NAMALWA (cell line): ENCODE measurements at regions not wholly inside any gene's neighbourhood (a gene's known extent, or its start where the extent isn't known, plus 50 kb on each side); places are given as distances from the start of the nearest gene placed in this dataset.

ENCODE experiments used
- DNase-seq: peaks from one replicate; pipeline ENCODE4 v3.0.0-alpha.2; 2015; ENCODE audit warnings: low spot score

DNA sequence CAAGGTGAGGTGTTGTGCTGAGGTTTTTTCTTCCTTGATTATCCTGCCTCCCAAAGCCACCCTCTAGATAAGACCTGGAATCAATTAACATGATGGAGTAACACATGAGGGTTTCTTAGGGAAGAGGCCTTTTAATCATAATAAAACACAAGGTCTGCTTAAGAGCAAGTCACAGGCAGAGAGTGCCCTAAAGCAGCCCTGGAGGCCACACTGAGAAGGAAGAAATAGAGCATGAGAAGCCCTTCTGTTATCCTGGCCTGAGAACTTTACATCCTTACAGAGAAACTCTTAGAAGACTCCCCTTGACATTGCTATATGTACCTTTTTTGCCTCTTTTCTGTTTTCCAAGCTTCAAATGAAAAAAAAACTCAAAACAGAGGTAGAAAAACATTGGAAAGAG, 132.3 kb downstream of the CEP57L1 start:
- no peak for DNase-seq

DNA sequence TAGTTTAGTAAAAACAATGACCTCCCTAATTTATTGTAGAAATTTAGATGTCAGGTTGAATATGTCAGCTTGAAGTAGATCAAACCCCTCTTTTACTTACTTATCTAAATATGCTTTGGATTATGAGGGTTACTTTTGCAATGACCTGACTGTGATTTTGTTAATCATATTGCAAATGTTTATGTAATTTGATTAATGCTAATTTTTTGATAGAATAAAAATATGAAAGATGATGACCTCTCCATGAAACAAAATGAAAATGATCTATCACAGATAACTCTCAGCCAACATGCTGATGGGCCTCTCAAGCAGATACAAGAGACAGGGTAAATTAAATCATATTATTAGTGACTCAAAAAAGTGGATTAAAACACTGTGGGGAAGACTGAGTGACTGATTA, 131.0 kb downstream of the CEP57L1 start:
- no peak for DNase-seq

- no peak for DNase-seq
Measured at GRCh38 chr6:109225946-109226345, 130.6 kb downstream of the CEP57L1 start.

GRCh38 chr6:109224994-109225393, 129.7 kb downstream of the CEP57L1 start:
- DNase-seq = no peak

DNA sequence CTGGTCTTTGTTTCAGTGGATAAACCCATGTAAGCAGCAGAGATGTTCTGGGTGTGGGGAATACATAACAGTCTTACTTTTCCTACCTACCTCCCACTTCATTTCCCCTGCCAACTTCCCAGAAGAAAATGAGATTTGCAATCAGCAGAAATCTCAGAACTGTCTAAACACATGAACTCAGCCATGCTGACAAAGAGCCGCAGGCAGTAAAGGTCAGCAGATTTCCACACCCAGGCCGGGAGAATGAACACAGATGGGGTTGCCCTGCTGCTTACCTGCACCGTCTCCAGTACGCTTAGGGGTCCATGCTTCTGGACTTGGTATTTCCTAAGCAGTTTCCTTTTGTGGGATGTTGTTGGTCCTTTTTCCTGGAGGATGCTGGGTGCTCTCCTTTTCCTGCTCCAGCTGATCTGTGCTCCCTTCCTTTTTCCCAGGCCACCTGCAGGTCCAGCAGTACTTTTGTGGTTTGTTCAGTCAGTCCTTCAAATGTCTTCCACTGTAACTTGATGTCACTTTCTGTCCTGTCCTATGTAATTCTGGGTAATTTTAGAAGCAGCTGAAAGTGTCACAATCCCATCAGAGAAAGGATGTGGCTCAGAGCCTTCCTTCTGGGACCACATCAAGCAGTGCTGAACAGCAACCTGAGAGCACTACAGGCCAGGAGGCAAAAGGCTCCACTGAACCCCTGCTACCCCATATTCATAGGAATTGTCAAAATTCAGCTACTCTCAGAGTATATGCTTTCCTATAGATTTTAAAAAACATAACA, 129.0 kb downstream of the CEP57L1 start:
- DNase-seq = no peak

- DNase-seq = no peak
Measured at GRCh38 chr6:109222848-109223247, 127.5 kb downstream of the CEP57L1 start.

DNA sequence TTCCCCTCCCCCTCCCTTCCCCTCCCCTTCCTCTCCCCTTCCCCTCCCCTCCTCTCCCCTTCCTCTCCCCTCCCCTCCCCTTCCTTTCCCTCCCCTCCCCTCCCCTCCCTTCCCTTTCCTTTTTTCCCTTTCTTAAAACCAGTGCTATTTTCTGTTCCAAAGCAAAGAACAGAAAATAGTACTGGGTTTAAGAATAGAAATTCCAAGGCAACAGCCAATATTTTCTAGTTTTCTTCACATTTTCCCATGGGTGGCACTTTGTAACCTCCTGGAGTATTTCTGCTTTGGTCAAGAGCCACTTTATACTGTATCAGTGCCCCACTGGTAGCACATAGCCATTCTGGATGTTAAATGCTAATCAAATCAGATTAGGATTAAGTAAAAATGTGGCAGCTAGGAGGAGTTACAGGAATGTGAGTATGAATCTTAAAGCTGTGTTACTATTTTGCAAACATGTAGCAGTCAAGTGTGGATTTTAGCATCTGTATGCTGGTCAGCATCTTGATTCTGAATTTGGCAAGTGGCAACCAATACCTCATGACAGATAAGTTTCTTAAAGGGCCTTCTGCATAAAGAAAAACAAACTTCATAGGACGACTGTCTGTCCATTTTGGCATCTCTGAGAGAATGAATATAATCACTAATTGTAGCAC, 126.4 kb downstream of the CEP57L1 start:
- DNase-seq = no peak
